HG03354 (cell line): ENCODE measurements at regions not wholly inside any gene's neighbourhood (a gene's known extent, or its start where the extent isn't known, plus 50 kb on each side); places are given as distances from the start of the nearest gene placed in this dataset.
"Not testable (repeated sequence)": the region's sequence is repeated elsewhere in the genome, so short reads cannot be mapped to it uniquely, and the experiment has no call there.

ENCODE experiments used
- ATAC-seq: cut with Tn5 transposase; IDR thresholded peaks from one replicate; pipeline ENCODE4 v1.9.1; 2021; ENCODE audit warnings: mild to moderate bottlenecking; ENCODE audit not compliant: unreplicated experiment, poor library complexity, severe bottlenecking

DNA sequence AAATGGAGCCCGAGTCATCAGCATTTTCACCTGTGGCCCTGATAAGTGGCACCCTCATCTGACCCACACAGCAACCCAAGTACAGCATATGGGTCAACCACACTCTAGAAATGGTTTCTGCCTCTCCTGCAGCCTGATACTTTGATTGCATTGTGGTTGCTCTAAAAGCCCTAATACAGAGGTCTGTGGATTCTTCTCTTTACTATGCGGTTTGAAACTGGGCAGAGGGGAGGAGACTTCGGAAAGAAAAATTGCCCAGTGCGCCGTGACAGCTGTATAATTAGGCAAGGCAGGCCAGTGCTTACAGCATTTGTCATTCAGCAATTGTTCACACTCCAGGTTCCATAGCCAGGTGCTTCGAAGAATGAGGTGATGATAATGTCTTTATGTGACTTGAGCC lies 361.0 kb downstream of the NFIB start:
- no peak for ATAC-seq

GRCh38 chr9:13948037-13948436 lies 365.9 kb downstream of the NFIB start:
- ATAC-seq: no peak

DNA sequence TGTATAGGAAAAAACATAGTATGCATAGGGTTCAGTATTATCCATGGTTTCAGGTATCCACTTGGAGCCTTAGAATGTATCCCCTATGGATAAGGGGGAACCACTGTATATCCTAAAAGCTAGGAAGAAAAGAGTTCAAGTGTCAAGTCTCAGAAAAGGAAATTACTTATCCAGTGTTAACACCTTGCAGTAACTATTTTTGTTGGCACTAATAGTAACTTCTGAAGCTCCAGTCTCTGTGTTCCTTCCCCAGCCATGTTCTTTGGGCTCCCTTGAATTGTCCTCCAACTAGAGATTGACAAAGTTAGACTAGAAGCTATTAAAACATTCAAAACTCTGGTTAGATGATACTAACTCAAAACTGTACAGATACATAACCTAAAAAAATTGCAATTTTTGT lies 370.8 kb downstream of the NFIB start:
- no peak for ATAC-seq

- ATAC-seq: no peak
These were observed 371.2 kb downstream of the NFIB start for GRCh38 chr9:13942695-13943094.

- no peak for ATAC-seq
These were observed 371.7 kb downstream of the NFIB start for GRCh38 chr9:13942201-13942600.

- ATAC-seq: no peak
These were observed 372.2 kb downstream of the NFIB start for GRCh38 chr9:13941714-13942113.

DNA sequence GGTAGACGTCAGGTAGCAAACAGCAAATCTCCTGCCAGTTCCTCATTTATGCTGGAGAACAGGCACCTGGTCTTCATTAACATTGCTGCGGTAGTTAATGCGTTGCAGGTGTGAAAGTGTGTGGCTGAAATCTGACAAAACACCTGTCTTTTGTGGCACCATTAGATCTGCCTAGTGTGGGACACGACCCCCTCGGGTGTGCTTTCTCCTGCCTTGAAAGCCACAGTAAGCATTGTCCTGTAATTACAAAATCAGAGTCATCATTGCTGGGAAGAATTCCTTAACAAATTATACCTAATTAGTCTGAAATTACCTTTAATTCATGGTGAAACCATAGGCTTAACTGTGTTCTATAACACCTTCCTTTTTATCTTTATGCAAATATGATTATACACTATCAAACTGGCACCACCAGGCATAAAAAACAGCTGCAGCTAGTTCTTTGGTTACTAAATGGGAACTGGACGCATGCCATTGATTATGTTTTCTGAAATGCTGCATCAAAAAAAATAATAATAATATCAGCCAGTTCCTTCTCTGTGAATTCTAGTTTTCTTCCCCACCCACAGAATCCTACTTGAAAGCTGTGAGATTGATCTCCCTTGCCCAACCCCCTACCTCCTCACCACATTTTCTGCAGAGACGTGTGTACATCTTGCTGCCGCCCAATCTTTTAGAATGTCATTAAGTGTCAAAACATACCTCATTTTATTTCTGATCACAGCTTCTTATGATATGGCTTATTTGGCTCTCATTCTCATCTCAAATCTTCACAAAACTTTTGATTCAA lies 374.0 kb downstream of the NFIB start:
- ATAC-seq: no peak

DNA sequence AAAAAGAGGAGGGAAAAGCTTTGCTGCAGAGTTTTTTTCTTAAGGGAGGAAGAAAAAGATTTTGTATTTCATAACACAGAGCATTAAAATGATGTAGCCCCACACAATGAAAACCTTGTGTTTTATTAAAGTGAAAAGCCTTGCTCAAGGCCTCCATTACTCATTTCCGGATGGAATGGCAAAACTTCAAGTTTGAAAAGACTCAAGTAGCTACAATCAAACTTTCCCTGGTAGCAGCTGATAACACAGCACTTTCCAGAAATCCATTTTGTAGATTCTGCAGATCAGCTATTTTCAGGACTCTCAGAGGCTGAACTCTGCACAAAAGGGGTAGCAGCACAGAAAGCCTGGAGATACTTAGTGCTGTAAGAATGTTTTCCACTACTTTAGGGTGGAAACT lies 374.8 kb downstream of the NFIB start:
- no peak for ATAC-seq

DNA sequence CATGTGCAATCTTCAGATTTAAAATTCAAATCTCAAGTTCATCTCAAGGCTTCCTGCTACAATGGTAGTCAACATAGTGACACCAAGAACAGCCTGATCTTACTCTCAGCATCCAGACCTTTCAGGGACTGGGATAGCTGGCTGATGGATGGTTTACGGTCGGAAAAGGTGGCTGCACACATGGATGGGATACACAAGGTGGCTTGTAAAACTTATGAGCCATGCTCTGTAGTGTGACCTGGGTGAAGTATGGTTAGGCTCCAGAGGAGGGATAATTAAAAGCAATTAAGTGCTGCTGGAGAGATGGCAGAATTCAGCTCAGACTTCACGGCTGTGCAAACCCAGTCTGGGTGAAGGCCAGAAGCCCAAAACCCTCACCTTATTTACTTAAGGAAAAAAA lies 379.5 kb downstream of the NFIB start:
- no peak for ATAC-seq

- no peak for ATAC-seq
These were observed 380.7 kb downstream of the NFIB start for GRCh38 chr9:13933268-13933656.

DNA sequence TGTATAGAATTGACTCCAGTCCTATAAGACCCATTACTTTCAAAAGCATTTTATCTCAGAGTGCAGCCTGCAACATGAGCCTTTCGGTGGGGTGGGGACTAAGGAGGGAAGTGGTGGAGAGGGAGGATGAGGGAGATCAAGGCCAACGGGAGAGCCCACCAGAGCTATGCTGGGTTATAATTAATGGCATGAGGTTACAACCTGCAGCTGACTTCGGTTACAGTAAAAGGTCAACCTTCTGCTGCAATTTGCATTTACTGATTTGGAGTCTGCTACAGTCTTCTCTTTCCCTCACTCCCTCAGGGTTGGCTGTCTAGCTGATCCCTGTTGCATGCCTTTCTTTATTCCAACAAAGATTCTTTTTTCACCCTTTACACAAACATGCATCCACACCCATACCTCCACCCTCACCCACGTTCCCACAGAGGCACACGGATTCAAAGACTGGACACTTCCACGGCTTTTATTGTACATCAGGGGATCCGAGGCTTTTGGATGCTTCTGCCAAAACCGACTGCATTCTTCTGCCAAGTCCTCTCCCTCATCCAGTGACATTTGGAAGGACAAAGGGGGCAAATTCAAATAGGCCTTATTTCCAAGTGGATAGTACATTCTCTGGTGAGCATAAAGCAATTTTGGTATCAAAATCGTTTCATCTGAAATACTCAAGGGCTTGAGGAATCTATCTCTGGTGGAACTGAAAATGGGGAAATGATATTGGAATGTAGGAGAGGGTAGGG lies 381.2 kb downstream of the NFIB start:
- ATAC-seq: no peak

DNA sequence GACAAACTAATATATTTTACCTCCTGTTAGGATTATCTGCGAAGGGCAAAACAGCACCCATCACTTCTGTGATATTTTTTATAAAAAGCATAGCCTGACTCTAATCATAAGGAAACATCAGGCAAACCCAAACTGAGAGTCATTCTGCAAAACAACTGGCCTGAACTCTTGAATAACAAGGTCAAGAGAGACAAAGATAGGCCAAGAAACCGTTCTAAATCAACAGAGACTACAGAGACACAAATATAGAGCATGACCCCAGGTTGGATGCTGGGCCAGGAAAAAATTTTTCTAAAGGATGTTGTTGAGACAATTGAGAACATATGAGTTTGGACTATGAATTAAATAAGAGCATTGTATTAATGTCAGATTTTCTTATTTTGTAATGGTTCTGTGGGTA lies 384.9 kb downstream of the NFIB start:
- ATAC-seq: no peak

DNA sequence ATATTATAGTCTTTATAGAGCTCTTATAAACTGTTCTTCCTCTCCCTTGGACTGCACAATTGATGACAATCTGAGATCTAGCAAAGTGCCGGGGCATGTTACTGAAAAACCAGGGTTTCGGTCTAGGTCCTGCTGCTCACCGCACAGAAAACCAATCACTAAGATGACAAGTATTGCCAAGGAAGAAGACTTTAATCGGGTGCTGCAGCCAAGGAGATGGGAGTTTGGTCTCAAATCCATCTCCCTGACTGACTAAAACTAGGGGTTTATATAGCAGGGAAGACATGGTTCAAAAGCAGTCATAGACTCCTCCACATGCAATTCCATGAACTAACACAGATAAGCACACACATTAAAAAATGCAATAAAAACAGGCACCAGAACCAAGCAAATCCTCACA lies 390.6 kb downstream of the NFIB start:
- ATAC-seq: no peak

- no peak for ATAC-seq
These were observed 393.4 kb downstream of the NFIB start for GRCh38 chr9:13920557-13920956.

DNA sequence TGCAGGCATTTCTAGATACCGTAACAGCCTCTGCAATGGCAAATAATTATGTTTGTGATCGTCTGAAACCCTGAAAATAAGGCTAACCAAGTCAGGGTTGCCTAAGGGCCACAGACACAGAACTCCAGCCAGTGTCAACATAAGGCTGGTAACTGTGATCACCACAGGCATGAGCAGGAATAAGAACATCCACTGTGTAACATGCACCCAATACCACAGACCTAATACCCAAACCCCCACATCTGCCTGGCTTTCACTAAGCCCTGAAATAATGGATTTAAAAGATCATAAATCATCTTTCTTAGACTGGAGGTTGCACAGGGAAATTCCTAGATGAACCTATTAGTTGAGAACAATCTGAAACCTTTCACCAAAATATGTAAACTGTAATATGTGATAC lies 394.5 kb downstream of the NFIB start:
- ATAC-seq: no peak

DNA sequence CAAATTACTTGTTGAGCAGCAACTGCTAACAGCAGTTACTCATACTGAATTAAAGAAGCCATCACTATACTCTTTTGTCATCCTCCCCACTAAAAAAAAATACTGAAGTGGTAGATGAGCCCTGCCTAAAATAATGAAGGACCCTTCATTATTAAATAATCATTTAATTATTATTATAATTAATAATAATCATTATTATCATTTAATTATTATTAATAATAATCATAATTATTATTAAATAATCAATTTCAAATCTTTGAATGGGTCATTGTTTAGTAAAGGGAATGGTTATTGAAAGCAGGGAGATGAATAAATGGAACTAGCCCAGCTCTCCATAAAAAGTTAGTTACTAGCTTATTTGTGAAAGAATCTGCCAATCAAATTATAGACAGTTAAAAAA lies 396.4 kb downstream of the NFIB start:
- no peak for ATAC-seq

DNA sequence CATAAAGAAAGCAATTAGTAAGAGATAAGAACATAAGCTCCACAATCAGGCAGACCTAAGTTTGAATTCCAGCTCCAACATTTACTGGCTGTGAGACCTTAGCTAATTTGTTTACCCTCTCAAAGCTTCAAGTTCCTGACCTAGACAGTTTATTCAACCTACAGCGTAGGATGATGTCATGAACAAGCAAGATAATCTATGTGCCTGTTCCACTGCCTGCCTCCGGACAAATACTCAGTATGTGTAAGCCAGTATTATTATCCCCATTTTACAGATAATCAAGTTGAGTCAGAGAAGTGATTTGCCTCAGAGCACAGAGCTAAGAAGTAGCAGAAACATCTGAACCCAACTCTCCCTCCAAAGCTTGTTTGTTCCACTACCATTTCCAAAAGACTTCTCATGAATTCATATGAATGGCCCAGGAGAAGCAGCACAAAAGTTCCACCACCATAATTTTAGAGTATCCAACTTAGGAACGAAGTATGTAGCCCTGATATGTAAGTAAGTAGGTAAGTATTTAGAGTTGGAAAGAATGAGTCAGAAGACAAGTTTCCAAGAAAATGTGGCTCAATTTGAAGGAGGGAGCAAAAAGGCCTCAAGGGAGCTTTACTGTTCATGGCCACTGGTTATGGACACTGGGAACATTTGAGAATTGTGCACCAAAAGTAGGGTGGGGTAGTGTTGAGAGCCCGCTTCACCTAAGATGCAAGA lies 398.2 kb downstream of the NFIB start:
- ATAC-seq: no peak

DNA sequence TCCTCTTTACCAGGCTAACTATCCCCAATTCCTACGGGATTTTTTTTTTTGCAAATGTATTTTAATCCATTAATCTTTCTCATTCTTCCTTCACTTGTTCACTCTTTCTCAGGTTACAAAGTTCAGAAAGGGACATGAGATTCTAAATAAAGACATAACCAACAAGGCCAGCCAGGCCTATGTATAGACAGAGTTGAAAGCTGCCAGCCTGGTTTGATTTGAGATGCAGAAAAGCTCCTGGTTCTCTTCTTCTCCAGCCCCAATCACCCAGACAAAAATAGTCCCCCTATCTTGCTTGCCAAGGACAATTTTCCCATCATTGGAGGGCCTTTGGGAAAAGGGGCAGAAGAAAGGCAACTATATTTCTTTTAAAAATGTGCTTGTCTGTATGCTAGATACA lies 398.8 kb downstream of the NFIB start:
- no peak for ATAC-seq

- ATAC-seq: no peak
These were observed 402.5 kb downstream of the NFIB start for GRCh38 chr9:13911473-13911872.

- not testable (repeated sequence) for ATAC-seq
These were observed 406.1 kb downstream of the NFIB start for GRCh38 chr9:13907842-13908241.

- ATAC-seq: no peak
These were observed 409.2 kb downstream of the NFIB start for GRCh38 chr9:13904746-13905145.
